PFSK-1 (cell line): ENCODE measurements at regions not wholly inside any gene's neighbourhood (a gene's known extent, or its start where the extent isn't known, plus 50 kb on each side); places are given as distances from the start of the nearest gene placed in this dataset.

Experiments
- POLR2AphosphoS5 ChIP-seq: IDR thresholded peaks from 2 replicates; pipeline ENCODE4 v1.6.1; 2012; ENCODE audit warnings: low read depth, mild to moderate bottlenecking, control low read depth, low read length, moderate library complexity
- SIN3A ChIP-seq: IDR thresholded peaks from 2 replicates; pipeline ENCODE4 v1.6.1; 2012; ENCODE audit warnings: mild to moderate bottlenecking, low read length, moderate library complexity, borderline replicate concordance; ENCODE audit not compliant: insufficient read depth
- TAF1 ChIP-seq: IDR thresholded peaks from 2 replicates; pipeline ENCODE4 v1.6.1; 2012; ENCODE audit warnings: low read length, control low read depth, borderline replicate concordance; ENCODE audit not compliant: insufficient read depth
- TF ChIP-seq, protein P1 (sequence below), 2 experiments: IDR thresholded peaks; 2 replicates each; pipeline versions ENCODE4 v1.6.1 to v1.8.0; 2011 to 2012; ENCODE audit warnings: low read depth in 2 of 2, low read length in 2 of 2, control low read depth in 1 of 2, inconsistent platforms in 1 of 2, mild to moderate bottlenecking in 1 of 2, moderate library complexity in 1 of 2; ENCODE audit not compliant: insufficient read depth in 1 of 2

DNA sequence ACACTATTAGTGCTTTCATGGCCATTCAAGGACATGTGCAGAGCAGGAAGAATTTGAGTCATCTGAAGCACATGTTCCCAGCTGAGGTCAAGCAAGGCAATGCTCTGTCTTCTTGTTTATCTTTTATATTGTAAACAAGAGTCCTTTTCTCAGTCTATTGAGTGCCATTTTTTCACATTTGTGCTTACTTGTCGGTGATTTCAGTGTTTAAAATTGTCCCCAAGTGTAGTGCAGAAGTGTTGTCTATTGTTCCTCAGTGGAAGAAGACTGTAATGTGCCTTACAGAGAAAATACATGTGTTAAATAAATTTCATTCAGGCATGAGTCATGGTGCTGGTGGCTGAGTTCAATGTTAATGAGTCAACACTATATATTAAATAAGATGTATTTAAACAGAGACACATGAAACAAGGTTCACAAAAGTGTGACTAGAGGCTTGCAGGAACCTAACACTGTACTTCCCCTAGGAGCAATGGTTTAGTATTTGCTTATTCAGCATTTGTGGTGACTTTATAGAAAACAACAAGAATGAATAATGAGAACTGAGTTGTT, 391.1 kb downstream of the LRIG3 start:
- TF ChIP-seq POLR2AphosphoS5: no peak
- TF ChIP-seq SIN3A: no peak
- TF ChIP-seq TAF1: no peak
- TF ChIP-seq, protein P1, sequence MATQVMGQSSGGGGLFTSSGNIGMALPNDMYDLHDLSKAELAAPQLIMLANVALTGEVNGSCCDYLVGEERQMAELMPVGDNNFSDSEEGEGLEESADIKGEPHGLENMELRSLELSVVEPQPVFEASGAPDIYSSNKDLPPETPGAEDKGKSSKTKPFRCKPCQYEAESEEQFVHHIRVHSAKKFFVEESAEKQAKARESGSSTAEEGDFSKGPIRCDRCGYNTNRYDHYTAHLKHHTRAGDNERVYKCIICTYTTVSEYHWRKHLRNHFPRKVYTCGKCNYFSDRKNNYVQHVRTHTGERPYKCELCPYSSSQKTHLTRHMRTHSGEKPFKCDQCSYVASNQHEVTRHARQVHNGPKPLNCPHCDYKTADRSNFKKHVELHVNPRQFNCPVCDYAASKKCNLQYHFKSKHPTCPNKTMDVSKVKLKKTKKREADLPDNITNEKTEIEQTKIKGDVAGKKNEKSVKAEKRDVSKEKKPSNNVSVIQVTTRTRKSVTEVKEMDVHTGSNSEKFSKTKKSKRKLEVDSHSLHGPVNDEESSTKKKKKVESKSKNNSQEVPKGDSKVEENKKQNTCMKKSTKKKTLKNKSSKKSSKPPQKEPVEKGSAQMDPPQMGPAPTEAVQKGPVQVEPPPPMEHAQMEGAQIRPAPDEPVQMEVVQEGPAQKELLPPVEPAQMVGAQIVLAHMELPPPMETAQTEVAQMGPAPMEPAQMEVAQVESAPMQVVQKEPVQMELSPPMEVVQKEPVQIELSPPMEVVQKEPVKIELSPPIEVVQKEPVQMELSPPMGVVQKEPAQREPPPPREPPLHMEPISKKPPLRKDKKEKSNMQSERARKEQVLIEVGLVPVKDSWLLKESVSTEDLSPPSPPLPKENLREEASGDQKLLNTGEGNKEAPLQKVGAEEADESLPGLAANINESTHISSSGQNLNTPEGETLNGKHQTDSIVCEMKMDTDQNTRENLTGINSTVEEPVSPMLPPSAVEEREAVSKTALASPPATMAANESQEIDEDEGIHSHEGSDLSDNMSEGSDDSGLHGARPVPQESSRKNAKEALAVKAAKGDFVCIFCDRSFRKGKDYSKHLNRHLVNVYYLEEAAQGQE (IDR thresholded peaks at IDR 0.05; ENCODE audit: insufficient read depth in 1 of 2, low read depth in 2 of 2, low read length in 2 of 2): no peak
